GM19035 (cell line): ENCODE measurements at regions not wholly inside any gene's neighbourhood (a gene's known extent, or its start where the extent isn't known, plus 50 kb on each side); places are given as distances from the start of the nearest gene placed in this dataset.
"Not testable (repeated sequence)": the region's sequence is repeated elsewhere in the genome, so short reads cannot be mapped to it uniquely, and the experiment has no call there.

ENCODE experiments used
- ATAC-seq: cut with Tn5 transposase; IDR thresholded peaks from one replicate; pipeline ENCODE4 v1.9.1; 2021; ENCODE audit not compliant: unreplicated experiment

DNA sequence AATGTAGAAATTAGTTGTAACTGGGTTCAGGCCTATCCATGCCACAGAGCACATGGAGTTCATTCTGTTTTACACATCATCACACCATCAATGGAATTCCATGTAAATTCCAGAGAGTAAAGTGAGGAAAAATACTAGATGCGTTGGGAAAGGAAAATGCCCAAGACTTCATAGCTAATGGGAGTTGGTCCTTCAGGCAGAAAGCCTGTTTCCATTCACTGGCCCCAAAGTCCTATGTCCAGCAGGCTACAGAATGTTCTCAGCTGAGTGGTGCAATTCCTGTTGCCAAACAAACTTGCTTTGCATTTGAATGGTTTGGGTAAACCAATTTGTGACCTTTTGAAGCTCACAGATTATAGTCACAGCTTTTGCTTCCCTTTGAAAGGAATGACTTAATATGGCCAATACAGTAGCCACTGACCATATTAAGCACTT is 164.6 kb upstream of the PFN2 start:
- no peak for ATAC-seq

DNA sequence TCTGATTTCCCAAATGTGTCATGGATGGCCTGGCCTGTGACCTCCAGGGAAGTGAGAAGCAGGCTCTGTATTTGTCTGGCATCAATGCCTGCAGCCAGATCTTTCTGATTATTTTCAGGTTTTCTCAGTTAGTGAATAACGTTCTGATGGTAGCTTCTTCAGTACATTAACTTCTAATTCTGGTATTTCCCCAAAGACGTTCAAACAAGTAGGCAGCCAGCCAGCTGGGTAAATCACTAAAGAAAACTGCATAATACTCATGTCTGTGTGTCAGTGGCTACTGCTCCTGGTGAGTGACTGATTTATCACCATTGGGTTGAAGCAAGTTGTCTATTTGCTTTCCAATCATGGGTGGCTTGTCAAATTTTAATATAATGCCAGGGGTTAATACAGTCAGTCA is 162.6 kb upstream of the PFN2 start:
- ATAC-seq, result no peak

DNA sequence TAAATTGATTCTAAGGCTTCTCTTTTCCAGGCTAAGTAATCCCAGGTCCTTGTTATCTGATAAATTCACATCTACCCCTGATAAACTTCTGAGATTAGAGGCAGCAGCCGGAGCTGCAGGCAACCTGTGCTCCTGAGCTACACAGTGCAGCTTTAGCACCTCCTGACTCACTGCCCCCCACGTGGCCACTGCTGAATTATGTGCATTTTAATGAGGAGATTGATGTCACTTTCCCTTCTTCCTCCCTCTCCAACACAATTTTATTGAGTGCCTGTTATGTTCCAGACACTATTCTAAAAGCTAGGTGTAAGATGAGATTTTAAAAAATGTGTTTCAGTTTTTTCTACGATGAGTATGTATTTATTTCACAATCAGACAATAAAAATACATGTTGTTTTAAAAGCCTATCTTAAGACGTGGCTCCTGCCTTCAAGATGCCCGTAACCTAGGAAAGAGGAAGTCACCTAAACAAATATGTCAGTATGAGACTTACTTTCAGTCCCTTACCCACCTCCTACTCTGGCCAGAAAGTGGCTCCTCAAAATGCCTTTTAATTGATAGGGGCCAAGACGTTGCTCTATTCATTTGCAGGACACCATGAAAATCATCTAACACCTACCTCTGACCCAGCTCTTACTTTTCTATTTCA is 161.5 kb upstream of the PFN2 start:
- no peak for ATAC-seq

DNA sequence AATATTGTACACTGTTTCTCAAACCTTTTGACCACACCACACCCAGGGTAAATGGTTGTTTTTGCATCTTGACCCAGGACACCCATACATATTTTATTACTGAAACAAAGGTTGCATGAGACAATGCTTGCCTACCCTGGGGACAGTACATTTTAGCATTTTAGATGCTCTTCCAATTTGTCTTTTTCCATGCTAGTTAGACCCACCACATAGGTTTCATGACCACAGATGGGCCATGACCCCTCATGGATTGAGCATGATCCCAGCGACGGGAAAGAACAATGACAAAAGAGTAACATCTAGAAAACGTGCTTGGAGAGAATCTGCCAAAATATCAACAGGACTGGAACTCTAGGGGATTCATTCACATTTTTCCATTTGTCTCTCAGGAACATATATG is 161.0 kb upstream of the PFN2 start:
- ATAC-seq, result no peak

DNA sequence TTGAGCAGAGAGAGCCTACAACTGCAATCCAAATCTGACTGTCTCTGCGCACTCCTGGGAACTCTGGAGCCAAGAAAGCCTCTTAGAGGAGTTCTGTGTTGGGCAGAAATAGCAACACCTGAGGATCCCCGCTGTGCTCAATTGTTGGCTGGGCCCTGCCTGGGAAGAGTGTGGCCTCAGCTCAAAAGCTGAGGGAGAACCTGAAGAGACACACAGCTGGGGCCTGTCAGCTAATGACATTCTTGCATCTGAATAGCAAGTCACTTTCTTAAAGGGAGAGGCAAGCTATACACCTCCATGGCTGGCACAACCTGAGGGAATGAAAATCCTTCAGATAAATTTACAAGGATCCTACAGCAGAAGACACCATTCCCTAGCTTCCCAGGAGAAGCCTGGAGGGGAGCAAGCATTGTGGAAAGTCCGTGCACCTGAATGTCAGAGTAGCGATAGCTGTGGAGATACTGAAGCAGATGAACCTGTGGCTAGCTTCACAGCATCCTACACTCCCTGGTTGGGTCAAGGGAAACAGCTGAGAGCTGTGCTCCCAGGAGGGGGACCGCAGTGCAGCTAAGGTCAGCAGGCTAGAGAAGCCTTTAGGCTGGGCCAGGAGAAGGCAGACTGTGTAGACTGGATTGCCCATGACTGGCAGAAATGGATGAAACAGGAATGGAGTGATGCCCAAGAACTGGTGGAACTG is 159.9 kb upstream of the PFN2 start:
- no peak for ATAC-seq

DNA sequence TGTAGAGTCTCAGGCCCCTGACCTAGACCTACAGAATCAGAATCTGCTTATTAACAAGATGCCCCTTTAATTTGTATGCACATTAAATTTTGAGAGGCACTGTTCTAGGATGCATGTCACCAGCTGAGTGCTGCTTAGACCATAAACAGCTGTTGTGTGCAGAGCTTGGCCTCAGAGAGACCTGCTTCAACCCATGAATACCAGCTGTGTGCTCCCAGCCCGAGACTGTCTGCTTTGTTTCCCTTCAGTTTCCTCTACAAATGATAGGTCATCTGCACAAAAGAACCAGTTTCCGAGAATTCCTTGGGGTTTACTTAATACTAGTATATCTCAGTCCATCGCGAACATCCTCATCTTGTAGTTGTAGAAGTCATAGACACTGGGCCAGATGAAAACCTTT is 158.5 kb upstream of the PFN2 start:
- ATAC-seq, result no peak

DNA sequence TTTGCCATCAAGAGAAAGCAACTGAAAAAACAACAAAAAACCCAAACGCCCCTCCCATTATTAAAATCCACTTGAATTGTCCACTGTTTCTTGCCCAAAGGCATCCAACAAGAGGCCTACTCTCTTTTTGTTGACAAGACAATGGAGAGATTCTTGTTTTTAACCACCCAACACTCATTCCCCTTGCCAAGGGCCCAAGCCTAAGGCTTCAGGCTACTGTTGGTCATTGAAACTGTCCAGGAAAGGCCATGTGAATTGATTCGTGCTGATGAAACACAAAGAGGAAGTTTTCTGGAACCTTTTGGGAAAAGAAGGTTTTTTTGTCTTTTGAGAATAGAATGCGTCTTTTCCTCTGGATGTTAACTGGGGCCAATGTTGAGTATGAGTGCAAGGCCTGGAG is 157.4 kb upstream of the PFN2 start:
- no peak for ATAC-seq

DNA sequence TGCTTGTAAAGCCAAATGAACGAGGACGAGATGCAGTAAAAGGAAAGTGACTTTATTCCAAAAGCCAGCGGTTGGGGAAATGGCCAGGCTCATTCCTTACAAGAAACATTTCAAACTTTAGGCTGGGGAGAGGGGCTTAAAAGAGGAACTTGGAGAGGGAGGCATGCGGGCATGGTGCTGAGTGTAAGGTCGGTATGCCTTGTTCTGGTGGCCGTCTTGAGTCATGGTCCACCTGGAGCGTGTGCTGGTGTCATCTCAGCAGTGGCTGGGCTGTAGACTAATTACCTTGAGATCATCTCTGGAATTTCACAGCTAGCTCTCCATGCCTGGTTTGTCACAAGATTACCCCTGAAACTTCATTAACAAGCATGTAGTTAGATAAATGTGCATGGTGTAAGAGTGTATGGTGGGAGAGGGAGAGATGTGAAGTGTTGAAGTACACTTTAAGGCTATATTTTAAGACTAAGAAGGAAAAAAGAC is 156.4 kb upstream of the PFN2 start:
- no peak for ATAC-seq

DNA sequence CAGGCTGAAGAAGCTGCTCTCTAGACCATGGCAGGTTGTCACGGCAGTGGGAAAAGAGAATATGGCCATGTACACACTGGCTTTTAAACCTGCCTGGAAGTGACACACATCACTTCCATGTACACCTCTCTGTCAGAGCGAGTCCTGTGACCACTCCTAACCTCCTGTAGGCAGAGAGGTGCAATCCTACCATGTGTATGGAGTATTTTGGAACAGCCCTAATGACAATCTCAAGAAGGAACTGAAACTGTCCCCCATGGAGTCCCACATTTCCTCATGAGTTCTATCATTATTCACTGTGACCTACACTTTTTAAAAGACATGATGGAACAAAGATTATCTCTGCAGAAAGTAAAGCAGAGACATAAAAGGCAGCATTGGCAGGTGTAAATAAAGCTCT is 153.4 kb upstream of the PFN2 start:
- ATAC-seq, result no peak

DNA sequence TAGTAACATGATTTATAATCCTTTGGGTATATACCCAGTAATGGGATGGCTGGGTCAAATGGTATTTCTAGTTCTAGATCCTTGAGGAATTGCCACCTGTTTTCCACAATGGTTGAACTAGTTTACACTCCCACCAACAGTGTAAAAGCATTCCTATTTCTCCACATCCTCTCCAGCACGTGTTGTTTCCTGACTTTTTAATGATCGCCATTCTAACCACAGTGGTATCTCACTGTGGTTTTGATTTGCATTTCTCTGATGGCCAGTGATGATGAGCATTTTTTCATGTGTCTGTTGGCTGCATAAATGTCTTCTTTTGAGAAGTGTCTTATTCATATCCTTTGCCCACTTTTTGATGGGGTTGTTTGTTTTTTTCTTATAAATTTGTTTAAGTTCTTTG is 152.6 kb upstream of the PFN2 start:
- ATAC-seq, result not testable (repeated sequence)

DNA sequence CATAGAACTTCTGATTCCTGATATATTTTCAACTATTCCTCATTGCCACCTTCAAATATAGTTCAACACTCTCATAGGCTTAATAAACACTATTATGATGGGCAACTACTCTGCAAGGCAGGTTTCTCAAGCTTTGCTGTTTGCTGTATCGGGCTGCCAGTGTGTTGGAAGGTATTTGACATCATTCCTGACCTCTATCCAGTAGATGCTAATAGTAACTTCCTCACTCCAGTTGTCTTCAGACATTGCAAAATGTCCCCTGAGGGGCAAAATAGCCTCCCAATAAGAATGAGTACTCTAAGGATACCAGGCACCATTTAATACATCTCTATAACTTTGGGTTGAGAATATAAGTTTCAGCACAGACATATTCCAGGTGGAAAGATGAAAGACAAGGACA is 147.5 kb upstream of the PFN2 start:
- ATAC-seq, result no peak

DNA sequence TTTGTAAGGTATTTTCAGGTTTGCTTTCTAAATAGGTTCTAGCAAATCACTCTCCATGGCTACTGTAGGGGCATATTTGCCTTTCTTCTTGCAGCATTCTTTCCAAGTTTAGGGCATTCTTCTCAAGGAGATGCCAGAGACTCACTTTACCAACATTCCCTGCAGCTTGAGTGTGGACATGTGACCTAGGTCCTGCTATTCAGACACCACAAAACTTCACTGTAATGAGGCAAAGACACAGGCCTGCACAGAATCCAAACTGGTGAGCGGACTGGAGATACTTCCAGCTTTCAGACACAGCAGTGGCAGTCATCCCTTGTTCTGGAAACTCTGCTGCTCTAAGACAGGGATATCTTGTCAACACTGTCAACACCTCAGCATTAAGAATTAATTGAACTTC is 146.4 kb upstream of the PFN2 start:
- no peak for ATAC-seq

DNA sequence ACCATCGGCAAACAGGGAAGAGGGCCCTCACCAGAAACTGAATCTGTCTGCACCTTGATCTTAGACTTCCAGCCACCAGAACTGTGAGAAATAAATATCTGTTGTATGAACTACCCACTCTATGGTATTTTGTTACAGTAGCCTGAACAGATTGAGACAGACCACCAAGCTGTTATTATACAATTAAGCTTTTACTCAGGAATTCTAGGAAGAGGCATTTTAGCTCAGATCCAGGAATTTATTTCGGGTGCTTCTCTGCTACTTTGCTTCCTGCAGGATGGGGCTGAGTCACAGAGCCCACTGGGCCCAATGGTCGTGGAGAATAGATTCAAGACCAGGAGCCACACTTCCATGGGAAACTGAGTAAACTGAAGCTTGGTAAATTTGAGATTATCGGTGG is 145.5 kb upstream of the PFN2 start:
- ATAC-seq, result no peak

DNA sequence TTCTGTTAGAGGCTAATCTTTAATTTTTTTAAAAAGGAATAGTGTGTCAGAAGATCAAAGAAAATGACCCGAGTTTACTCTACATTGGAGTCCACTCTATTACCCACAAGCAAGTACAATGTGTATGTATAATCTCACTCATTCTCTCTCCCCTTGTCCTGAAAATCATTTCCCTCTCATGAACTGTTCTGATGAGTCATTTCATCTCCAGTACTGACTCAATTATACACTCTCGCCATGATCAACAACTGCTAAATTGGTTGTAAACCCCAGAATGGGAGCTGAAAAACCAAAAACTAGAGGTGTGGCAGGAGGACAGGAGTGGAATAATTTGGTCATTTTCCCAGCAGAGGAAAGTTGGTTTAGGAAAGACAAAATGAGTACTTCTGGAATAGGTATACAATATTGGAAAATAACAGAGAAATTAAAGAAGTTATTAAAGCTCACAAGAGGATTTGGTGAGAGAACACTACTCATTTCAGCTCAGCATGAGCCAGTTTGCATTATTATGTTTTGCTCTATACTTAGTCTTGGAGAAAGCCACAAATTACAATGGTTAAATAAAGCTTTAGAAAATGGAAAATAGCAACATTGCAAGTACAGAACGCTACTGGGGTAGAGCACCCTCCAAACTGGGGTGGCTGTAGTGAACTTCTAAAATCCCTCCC is 144.3 kb upstream of the PFN2 start:
- ATAC-seq, result peak; percentile 94

DNA sequence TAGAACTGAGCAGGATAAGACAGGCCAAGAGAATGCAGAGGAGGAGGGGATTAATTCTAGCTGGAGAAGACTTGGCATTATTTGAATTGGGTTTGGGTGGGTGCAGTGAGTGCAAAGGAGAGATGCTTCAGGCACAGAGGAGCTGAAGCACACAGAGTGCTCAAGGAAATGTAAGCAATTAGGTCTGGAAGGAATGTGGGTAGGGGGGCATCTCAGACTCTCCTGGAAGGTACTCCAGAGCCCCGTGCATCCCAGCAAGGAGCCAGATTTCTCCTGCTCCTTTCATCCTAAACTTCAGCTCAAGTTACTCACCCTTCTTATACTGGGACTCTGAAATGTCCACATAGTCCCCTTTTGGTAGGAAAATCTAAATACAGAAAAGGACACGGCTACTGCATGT is 143.6 kb upstream of the PFN2 start:
- ATAC-seq, result no peak

DNA sequence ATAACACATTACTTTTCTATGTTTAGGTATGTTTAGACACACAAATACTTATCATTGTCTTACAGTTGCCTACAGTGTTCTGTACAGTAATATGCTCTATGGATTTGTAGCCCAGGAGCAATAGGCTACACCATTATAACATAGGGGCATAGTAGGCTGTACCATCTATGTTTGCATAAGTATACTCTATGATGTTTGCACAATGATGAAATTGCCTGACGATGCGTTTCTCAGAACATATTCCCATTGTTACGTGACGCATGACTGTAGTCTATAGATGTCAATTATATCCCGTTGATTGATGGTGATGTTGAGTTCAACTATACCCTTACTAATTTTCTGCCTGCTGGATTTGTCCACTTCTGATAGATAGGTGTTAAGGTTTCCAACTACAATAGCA is 139.4 kb upstream of the PFN2 start:
- ATAC-seq, result no peak

DNA sequence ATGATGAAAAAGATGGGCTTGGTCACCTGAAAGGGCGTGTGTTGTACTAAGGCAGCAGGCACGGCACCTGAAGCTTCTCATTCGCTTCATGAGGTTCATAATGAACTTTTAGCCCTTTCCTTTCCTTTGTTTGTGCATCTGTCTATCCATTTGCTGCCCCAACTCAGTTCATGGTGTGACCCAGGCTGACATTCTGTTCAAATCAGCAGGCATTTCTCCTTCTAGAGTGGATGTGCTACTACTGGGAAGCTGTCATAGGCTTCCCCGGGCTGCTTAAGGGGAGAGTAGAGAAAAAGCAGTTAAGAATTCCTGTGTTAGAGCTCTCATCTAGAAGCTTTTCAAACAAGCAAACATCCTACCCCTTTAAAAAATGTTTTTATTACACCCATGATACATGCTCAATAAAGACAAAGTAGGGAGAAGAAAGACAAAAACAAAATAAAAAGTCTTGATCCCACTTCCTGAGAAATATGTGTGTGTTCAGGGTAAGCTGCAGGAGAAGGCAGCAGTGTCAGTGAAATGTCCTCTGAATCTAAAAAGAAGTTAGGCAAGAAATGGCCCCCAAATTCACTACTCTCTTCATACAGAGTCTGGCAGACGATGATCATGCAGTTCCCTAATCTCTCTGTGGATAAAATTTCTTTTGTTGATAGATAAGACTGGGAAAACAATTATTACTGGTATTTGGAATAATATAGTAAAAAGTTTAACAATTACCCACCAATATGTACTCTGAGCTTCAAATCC is 136.9 kb upstream of the PFN2 start:
- ATAC-seq, result no peak

DNA sequence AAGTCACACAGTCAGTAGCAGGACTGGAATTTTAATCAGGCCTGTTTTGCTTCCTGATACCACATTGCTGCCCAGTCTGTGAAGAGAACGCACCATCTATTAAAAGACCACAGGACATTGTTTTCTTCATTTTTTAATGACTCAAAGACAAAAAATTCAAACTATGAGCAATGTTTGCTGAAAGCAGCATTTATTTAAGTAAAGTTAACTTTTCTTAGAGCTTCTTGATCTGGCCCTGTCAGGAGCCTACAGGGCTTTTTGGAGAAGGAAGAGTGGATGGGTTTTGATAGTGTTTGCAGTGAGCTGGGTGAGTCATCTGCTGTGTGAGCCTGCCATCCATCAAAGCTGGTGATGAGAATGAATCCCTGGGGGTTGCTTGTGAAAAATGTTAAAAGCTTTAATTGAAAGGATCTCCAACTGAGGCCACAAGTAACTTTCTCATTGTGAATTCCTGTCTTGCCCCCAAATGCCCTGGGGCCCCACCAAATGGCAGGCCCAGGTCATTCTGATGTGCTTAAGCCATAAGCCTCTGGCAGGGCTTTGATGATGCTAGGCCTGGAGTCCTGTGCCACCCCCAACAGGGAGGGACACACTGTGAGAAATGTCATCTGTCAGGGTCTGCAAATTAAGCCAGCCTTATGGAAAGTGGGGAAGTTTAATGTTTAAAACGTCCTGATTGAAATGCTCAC is 136.2 kb upstream of the PFN2 start:
- ATAC-seq, result no peak

DNA sequence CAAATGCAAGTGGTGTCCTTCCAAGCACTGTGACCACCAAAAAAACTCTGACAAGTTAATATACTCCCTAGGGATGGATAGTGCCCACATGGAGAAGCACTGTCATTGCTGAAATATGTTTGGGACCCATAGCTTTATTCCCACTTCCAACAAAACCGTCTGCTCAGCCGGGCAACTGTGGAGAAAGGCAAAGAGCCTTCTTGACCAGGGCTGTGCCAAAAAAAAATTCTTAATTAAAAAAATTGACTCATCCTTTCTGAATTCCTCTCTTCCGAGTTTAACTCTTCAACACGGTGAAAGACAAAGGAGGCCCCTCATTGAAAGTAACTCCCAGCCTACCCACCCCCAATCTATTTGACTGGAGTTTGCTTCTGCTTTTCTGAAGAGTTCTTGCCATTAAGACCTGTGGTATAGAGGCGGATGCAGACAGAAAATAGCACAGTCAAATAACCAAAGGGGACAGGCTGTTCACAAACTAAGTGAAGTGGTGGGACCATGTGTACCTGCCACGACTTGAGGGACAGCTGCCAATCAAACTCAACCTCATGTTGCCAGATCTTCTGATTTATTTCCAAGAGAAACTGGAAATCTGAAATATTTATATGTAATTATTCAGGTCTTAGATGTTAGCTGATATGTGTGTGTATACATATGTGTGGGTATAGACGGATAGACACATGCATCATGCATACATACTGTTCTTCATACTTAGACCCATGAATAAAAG is 135.4 kb upstream of the PFN2 start:
- no peak for ATAC-seq

DNA sequence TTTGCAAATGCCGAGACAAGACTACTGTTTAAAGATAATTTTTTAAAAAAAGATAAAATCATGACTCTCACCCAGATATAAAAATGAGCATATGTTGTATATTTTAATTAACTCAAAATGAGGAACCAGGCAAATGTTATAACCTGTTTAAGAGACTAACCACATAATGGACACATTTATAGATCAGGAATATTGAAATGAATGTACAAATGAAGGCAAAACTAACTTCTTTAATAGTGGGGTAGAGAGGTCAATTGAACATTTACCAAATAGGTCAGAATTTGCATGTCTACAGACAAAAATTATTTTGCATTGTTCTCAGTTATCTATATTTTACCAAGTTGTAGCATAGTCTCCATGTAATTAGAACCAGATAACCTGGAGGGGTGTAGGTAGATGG is 134.3 kb upstream of the PFN2 start:
- ATAC-seq, result no peak
